ENCODE measurements at regions not wholly inside any gene's neighbourhood (a gene's known extent, or its start where the extent isn't known, plus 50 kb on each side); places are given as distances from the start of the nearest gene placed in this dataset.
"Not testable (repeated sequence)": the region's sequence is repeated elsewhere in the genome, so short reads cannot be mapped to it uniquely, and the experiment has no call there.

- not testable (repeated sequence) for TF ChIP-seq CTCF (IDR thresholded peaks at IDR 0.05); POLR2AphosphoS5 (IDR thresholded peaks at IDR 0.05; ENCODE audit: insufficient read depth in 1 of 2, low read depth in 1 of 2)
Observed at GRCh38 chr4:181130317-181130716, 1112.9 kb upstream of the TENM3 start.

All from vagina (tissue), 2 donors.